BE2C (cell line): ENCODE measurements at regions not wholly inside any gene's neighbourhood (a gene's known extent, or its start where the extent isn't known, plus 50 kb on each side); places are given as distances from the start of the nearest gene placed in this dataset.

Experiments used
- DNase-seq: peaks from one replicate; pipeline ENCODE4 v3.0.0-alpha.2; 2020
- H3K27me3 ChIP-seq: fragments of 250-450 bp; sonication (Bioruptor Pico); 2 replicates; pipeline ENCODE4 v1.5.1; 2020; ENCODE audit warnings: mild to moderate bottlenecking
- H3K36me3 ChIP-seq: fragments of 250-450 bp; sonication (Bioruptor Pico); 2 replicates; pipeline ENCODE4 v1.5.1; 2020; ENCODE audit warnings: mild to moderate bottlenecking
- H3K4me1 ChIP-seq: fragments of 250-450 bp; sonication (Bioruptor Pico); 2 replicates; pipeline ENCODE4 v1.5.1; 2020
- H3K4me3 ChIP-seq: 2 replicates; pipeline ENCODE4 v1.5.1; 2011; ENCODE audit warnings: low read depth, low read length
- H3K9me3 ChIP-seq: fragments of 250-450 bp; sonication (Bioruptor Pico); 2 replicates; pipeline ENCODE4 v1.5.1; 2020
- TF ChIP-seq, protein P1 (sequence below): IDR thresholded peaks from 2 replicates; pipeline ENCODE4 v1.5.1; 2012; ENCODE audit warnings: mild to moderate bottlenecking, low read depth, low read length

DNA sequence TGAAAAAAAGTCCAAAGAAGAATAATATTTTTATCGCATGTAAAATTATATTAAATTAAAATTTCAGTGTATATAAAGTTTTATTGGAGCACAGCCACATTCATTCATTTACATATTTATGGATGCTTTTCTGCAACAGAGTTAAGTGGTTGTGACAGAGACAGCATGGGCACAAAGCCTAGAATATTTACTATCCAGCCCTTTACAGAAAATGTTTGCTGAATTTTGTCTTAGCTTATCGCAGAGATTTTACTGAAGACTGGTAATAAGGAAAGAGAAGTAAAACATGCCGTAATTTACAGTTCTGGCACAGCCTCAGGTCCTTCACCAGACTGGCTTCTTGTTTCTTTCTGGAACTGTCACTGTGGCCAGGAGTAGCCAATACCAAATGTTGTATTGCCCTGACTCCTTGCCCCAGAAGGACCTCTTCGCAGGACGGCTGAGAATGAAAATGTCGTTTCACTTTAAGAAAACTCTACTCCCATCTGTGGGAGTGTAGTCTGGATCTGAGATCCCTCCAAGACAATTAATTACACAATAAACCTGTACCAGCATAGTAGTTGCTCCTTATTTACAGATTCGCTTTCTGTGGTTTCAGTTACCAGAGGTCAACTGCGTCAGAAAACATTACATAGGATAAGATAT lies 94.9 kb upstream of the GOT2 start:
- H3K4me1 ChIP-seq, result no peaks in the 10 kb centered on the region
- no peak for DNase-seq
- H3K27me3 ChIP-seq, result 0 out of 2 replicates have a peak, but pooled peaks cover 4% of the 10 kb centered on the region
- H3K9me3 ChIP-seq, result no peaks in the 10 kb centered on the region
- TF ChIP-seq, protein P1, sequence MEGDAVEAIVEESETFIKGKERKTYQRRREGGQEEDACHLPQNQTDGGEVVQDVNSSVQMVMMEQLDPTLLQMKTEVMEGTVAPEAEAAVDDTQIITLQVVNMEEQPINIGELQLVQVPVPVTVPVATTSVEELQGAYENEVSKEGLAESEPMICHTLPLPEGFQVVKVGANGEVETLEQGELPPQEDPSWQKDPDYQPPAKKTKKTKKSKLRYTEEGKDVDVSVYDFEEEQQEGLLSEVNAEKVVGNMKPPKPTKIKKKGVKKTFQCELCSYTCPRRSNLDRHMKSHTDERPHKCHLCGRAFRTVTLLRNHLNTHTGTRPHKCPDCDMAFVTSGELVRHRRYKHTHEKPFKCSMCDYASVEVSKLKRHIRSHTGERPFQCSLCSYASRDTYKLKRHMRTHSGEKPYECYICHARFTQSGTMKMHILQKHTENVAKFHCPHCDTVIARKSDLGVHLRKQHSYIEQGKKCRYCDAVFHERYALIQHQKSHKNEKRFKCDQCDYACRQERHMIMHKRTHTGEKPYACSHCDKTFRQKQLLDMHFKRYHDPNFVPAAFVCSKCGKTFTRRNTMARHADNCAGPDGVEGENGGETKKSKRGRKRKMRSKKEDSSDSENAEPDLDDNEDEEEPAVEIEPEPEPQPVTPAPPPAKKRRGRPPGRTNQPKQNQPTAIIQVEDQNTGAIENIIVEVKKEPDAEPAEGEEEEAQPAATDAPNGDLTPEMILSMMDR, result no peak
- no peak overlapping the region for H3K4me3 ChIP-seq
- no peaks in the 10 kb centered on the region for H3K36me3 ChIP-seq

DNA sequence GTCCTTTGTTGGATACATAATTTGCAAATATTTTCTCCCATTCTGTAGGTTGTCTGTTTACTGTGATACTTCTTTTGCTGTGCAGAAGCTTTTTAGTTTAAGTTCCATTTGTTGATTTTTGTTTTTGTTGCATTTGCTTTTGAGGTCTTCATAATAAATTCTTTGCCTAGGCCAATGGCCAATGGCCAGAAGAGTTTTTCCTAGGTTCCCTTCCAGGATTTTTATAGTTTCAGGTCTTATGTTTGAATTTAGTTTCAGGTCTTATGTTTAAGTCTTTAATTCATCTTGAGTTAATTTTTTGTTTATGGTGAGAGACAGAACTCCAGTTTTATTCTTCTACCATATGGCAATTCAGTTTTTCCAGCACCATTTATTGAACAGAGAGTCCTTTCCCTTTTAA lies 90.1 kb upstream of the GOT2 start:
- Histone ChIP-seq H3K4me3 (no peak overlapping the region), H3K4me1 (no peaks in the 10 kb centered on the region), H3K27me3 (no peaks in the 10 kb centered on the region), H3K9me3 (no peaks in the 10 kb centered on the region), H3K36me3 (no peaks in the 10 kb centered on the region)
- DNase-seq, result no peak
- TF ChIP-seq, protein P1, result no peak

DNA sequence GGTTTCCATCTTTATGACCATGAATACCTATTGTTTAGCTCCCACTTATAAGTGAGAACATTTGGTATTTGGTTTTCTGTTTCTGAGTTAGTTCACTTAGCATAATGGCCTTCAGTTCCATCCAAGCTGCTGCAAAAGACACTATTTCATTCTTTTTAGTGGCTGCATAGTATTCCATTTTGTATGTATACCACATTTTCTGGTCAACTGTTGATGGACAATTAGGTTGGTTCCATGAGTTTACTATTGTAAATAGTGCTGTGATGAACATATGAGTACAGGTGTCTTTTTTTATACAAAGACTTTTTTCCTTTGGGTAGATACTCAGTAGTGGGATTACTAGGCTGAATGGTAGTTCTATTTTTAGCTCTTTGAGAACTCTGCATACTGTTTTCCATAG lies 87.8 kb upstream of the GOT2 start:
- Histone ChIP-seq H3K4me1 (no peaks in the 10 kb centered on the region), H3K36me3 (no peaks in the 10 kb centered on the region), H3K9me3 (no peaks in the 10 kb centered on the region), H3K27me3 (no peaks in the 10 kb centered on the region), H3K4me3 (no peak overlapping the region)
- TF ChIP-seq, protein P1, result no peak
- DNase-seq, result no peak

DNA sequence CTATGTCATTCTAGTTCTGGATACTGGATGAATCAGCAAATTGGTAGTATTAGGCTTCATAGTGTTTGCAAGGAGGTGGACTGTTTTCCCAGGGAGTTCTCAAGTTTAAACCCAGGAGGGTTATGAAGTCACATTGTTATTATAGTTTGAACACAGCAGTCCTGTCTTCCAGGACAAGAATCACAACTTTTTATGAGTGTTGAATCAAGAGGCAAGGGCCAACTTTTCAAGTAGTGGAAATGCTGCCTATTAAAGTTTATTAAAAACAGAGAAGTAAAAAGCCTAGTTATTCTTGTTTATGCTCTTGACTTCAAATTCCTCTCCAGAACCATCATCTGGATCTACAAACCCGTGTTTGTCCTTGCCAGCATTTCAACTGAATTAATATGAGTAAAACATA lies 86.3 kb upstream of the GOT2 start:
- Histone ChIP-seq H3K36me3 (no peaks in the 10 kb centered on the region), H3K4me1 (no peaks in the 10 kb centered on the region), H3K4me3 (no peak overlapping the region), H3K27me3 (no peaks in the 10 kb centered on the region), H3K9me3 (no peaks in the 10 kb centered on the region)
- DNase-seq, result no peak
- TF ChIP-seq, protein P1, result no peak

DNA sequence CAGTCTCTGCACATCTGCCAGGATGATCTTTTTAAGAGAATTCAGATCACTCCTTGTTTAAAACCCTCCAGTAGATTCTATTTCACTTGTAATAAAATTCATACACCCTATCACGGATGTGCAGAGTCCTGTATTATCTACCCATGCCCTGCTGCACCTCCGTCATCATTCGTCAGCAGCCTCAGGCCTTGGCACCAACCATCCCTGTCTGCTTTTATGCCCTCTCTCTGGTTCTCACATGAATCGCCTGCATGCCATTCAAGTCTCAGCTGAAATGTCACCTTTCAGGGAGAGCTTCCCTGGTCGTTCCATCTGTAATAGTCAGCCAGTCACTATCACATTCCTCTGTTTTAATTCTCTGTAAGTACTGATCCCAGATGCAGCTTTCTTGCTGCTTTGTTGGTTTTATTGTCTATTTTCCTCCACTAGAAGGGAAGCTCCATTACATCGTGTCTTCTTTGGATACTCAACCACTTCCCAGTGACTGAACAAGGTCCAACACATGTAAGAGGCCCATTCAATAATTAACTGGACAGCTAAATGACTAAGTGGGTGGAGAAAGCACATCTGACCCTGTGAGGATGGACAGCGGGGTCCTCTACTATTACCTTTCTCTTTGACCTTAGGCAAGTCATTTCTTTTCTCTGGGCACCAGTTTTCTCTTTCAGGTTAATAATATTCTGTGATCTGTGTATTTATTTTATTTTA lies 81.2 kb upstream of the GOT2 start:
- H3K4me1 ChIP-seq, result no peaks in the 10 kb centered on the region
- no peaks in the 10 kb centered on the region for H3K36me3 ChIP-seq
- no peak overlapping the region for H3K4me3 ChIP-seq
- TF ChIP-seq, protein P1, result no peak
- H3K27me3 ChIP-seq, result no peaks in the 10 kb centered on the region
- no peak for DNase-seq
- H3K9me3 ChIP-seq, result no peaks in the 10 kb centered on the region

DNA sequence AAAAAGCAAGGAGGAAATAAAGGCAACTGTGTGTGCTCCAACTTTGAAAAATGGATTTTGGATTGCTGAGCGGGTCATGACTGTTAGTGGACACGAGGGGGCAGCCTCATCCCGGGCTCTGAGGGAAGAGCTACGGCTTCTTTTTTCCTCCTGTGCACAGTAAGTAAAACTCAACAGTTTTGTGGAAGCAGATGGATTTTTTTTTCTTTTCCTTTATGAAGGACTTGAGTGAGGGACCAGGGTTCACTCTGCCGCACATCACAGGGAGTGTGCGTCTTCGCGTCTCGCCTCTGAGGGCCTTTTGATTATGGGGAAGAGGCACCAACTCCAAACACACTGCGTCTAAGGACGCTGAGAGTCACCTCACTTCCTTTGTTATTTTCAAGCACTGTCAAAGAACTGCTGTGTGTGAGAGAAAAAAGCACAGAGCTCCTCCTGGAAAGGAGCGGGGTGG lies 80.3 kb upstream of the GOT2 start:
- DNase-seq, result peak; percentile 55
- Histone ChIP-seq H3K9me3 (no peaks in the 10 kb centered on the region), H3K36me3 (no peaks in the 10 kb centered on the region), H3K27me3 (no peaks in the 10 kb centered on the region), H3K4me3 (peak overlapping the region; percentile 39), H3K4me1 (no peaks in the 10 kb centered on the region)
- TF ChIP-seq, protein P1, result peak; percentile 96
